Muscle of back (tissue), 3 donors: ENCODE measurements at regions not wholly inside any gene's neighbourhood (a gene's known extent, or its start where the extent isn't known, plus 50 kb on each side); places are given as distances from the start of the nearest gene placed in this dataset.

Source experiments
- DNase-seq, 3 donors: peaks; one replicate each; pipeline versions ENCODE4 v3.0.0 to v3.0.0-alpha.2; 2013

DNA sequence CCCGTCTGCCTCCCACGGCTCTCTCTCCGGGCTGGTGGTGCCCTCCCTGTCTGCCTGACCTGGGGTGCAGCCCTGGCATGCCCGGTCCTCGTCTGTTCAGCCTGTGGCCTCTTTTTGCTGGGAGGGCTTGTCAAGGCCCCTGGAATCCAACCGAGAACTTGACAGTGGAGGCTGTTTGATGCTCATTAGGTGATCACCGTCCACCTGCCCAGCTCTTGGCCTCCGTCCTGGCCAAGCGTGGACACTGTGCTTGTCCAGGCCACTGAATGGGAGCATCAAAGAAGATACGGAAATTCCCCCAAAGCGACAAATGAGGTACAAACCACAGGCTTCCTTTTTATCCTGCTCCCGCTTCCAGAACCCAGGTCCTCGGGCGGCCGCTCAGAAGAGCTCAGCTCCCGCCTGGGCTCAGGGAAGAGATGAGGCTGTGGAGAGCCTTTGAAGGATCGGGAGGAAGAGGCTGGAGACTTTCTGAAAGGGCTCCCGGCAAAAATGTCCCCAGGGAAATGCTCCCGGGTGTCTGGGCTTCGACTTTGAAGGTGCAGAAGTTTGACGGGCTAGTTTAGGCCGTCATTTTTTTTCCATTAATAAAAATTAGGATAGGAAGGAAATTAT lies 1273.9 kb downstream of the BRD1 start:
- DNase-seq, result no peak

DNA sequence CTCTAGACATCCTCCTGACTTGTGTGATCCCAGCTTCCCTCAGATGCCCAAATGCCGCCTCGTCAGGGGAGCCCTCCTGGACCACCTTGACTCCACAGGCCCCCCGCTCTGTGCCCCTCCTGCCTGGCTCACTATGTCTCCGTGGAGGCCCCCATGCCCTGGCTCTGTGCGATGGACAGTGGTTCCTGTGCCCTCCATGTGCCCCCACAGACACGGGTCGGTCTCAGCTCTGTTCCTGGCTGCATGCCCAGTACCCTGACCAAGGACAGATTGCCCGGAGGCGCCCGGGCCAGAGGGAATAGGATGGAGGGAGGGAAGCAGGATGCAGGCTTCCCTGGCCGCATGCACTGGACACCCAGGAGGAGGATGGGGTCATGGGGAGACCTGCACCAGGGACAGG lies 1274.6 kb downstream of the BRD1 start:
- no peak for DNase-seq

DNA sequence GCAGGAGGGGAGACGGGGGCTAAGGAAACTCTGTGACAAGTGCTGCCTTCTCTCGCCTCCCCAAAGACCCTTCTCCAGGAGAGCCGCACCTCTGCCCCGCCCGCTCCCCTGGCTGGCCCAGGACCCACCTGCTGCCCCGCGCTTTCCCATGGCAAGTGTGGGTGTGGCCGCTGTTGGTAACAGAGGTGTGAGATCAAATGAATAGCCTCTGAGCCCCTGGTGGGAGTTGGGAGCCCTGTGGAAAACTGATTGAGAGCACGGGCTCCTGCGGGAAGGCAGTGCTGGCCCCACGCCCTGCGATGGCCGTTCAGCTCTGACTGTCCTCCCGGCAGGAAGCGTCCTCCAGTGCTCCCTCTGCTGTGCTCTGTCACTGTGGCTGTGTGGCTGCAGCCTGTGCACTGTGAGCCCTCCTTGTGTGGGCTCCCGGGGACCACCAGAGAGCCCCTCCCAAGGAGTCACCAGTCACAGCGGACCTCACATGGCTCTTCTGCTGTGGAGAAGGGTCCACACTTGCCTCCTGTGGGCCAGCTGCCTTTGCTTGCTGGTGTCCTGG lies 1275.9 kb downstream of the BRD1 start:
- no peak for DNase-seq

DNA sequence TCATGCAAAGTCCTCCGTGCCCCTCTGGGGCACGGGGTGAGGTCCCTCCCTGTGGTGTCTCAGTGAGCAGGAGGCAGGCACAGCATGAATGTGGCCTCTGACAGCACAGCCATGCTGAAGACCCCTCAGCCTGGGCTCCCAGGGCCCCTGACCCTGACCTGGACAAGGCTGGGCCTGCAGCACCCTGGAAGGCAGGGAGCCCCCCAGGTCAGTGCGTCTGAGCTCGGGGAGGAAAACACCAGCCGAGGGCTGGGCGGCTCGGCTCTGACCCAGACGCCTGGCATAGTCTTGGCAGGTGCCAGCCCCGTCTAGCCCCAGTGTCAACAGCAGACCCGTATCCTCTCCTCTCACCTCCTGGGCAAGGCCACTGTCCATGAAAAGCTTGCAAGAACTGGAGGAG lies 1276.6 kb downstream of the BRD1 start:
- no peak for DNase-seq

DNA sequence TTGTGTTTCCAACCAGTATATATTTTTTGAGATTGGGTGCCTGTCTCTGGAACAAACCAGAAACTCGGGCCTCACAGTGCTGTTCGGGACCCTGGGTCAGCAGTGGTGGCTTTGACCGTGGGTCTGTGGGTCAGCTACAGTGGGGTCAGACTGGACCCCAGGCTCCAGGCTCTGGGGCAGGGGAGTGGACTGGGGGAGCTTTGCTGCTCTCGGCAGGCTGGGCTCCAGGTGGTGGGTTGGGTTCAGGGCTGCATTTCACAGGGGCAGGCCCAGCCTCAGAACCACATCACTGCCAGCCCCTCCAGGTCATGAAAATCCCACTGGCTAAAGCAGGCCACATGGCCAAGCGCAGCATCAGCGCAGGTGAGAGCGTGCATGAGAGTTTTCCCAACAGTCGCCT lies 1279.3 kb downstream of the BRD1 start:
- DNase-seq, result no peak

DNA sequence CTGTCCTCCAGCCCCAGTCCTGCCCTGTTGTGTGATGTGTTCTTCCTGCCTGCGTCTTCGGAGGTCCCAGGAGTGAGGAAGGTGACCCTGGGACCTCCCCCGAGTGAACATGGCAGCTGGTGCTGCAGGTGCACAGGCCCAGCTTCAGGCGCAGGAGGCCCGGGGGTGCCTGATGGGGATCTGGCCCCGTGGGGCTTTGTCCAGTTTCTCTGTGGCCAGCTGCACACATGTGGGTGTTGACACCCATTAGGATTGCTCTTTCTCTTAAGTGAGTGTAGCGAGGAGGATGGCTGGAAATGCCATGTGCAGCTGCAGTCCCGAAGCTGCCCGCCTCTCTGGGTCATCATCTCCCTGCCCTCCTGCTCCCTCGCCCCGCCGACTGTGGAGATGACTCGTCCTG lies 1279.7 kb downstream of the BRD1 start:
- no peak for DNase-seq

DNA sequence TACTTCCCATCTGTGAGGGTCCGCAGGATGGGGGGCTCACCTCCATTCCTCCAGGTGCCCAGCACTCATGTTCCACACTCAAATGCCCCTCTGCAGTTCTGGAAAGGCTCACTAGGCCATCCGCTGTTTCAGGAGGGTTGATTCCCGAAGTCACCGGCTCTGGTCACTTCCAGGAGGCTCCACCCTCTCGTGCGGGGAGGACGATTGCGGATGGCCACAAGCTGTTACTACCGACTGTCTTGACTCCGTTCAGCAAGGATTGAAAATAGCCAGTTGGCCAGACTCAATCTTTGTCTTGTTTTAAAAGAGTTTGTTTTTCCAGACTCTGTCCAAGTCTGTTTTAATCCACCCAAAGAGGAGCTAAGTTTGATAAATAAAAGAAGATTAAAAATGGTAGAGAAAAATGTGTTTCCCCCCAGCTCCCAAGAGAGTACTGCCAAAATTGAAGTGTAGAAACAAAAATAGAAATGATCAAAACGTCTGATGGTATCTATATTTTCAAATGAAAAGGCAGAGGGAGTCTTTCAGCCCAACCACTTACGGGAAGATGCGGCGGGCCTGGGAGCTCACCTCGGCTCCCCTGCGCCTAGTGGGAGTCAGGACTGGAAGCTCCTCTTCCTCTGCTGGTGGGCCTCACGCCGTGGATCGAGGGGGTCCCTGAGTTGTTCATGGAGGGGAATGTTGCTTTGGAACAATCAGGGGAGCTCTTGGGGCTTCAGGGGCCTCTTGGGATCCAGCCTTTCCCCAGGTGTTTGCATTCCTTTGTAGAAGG lies 1280.8 kb downstream of the BRD1 start:
- no peak for DNase-seq

DNA sequence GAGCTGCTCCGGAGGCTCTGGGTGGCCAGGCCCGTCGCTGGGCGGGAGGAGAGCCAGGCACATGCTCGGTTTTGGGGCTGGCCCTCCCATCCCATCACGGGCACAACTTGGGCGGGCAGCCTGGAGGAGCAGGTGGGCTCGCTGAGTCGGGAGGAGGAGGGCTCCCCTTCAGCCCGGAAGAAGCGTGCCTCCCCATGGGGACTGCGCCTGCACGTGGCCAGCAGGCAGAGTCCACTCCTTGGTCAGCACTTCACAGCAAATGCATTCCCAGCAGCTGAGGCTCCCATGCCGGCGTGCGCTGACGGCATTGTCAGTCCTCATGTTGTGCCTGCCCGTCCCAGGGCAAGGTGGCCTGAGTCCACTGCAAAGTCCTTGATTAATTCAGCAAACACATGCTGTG lies 1281.7 kb downstream of the BRD1 start:
- DNase-seq, result no peak

DNA sequence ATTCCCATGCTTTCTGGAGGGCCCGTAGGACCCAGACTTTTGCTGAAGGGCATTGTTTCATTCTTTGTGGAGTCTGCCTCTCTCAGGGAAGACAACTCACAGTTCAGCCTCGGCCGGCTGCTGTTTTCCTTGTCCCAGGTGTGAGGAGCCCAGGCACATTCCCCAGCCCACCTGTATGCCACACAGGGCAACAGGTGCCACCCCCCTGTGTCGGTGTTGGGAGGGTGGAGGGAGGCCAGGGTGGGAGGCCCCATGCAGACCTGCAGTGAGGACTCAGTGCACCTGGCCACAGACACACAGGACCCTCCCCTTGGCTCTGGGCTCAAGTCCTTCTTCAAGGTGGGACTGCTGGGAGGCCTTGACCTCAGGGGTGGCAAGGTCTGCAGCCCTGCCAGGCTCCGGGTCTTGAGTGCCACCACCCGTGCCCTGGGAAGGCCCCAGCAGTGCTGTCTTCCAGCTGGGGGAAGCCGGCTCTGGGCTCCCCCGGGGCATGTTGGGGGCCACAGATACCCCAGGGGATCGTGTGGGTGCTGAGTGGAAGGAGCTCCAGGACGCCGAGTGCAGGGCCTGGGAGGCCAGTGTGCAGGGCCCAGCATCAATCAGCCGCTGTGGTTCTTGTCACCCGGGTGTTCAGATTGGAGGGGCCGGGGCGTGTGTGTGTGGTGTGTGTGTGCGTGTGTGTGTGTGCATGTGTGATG lies 1286.1 kb downstream of the BRD1 start:
- DNase-seq, result no peak

DNA sequence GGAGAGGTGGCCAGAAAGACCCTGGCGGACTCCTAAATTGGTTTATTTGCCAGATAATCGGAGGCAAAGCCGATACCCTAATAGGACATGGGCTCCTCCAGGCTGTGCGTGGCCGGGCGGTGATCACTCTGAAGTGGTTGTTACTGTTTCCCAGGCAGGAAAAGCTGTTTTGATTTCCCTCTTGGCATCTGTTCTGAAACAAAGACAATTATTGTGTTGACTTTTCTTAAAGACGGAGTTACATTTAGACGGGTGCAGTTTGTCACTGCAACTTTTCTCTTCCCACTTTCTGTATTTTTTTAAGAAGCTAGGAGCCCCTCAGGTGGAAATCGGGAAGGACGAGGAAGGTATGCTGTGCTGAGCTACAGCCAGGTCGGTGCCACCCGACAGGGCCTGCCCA lies 1288.4 kb downstream of the BRD1 start:
- no peak for DNase-seq

DNA sequence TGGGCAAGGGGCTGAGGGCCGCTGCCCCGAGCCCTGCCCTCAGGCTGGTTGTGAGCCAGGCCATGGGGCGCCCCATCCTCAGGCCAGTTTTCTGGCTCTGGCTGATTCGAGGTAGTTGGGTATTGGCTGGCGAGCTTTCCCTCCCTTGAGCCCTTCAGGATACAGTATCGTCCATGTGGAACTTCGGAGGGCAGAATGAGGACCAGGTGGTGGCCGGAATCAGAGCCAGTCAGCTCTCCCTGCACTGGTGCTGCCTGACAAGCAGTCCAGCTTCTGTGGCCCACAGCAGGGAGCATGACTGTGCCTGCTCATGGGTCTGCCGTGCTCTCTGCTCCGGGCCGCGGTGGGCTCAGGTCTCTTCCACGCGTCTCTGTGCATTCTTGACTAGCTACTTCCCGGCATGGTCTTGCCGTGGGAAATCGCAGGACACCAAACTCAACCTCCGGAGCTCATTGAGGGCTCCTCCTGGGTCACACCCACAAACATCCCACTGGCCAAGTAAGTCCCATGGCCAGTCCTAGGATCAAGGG lies 1289.3 kb downstream of the BRD1 start:
- DNase-seq, result no peak

DNA sequence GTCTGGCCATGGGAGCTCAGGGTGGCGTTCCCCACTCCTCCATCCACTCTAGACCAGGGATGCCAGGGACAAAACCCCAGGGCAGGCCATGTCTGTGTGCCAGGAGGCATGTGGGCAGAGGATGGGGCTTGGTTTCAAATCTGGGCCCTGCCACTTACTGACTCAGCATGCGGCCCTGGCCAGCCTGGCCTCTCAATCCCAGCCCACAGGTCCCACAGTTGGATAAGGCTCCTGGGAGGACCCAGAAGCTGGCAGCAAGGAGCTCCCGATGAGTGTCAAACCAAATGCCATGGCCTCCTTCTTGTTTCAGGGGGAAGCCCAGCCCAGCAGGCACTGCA lies 1290.4 kb downstream of the BRD1 start:
- no peak for DNase-seq

DNA sequence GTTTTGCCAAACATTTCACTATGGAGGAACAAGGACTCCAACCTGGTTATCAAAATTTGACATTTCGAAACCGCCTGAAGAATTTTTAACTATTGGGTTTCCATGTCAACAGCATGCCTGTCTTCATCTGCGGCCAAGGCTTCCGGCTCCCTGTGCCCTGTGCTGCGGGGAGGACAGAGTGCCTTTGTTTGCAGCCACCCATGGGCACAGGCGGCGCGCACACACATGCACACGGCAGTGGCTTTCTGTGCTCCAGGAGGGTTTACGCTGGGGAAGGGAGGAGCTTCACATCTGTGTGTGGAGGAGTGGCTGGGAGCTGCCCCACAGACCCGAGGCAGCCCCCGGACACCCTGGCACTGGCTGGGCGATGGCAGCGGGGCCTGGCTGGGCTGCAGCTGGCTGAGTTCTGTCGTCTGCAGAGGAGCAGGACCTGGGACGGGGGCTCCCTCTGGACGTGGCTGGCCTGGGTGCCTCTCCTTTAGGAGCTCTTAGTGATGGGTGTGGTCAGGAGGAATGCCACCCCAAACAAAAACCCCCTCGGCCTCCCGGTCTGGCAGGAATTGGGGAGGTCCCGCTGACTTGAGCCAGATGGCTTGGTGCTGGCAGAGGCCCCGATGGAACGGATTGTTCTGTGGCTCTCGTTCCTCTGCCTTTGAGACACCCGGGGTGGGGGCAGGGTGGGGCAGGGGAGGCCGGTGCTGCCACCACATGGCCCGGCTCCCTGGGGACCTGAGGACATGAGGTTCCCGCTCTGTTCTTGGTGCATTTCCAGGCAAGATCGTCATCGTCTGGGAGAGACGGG lies 1290.9 kb downstream of the BRD1 start:
- DNase-seq, result peak in 1 of 3 donors; percentile 16

DNA sequence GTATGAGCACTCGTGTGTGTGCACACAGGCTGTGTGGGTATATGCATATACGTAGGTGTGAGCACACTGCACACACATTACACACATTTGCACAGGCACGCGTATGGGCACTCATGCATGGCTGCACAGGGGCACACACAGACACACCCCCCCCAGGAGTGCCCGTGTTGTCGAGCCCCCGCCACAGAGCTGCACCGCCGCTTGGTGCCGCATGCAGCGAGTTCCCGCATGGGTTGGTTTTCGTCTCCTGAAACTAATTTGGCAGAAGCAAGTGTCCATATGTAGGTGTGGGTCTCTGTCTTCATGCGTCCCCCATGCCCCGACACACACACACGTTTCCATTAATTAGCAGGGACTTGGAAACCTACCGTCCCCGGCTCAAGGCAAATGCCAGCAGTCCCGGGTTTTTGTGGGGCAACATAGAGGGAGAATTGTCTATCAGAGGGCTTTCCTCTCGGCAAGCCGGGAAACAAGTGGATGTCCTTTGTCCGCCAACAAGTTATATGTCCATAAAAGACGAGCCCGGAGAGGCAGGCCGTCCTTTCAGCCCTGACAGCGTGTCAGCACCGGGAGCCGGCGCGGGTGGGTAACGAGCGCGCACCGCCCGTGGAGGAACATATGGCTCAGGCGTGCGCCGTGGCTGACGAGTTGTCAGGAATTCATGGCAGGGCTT lies 1291.7 kb downstream of the BRD1 start:
- no peak for DNase-seq

DNA sequence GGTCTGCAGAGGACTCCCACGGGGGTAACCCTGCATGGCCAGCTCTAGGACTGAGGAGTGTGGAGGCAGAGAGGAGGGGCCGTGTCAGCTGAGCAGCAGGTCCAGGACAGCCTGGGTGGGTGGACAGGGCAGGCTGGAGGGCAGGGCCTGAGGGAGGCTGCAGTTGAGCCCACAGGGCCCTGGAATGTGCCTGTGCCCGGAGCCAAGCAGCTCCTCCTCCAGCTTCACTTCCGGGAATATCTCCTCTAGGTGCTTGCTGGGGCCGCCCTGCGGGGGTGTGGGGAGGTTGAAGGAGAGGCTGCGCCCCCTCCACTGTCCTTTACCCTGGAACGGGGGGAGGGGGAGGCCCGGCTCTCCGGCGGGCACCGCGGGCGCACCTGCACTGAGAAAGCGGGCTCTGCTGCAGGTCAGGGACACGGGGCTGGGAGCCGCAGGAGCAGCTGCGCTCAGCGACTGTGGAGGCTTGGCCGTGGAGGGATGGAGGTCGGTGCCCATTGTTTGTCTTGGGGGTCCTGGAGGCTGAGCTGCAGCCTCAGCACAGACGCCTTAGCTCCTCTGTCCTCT lies 1293.2 kb downstream of the BRD1 start:
- no peak for DNase-seq

DNA sequence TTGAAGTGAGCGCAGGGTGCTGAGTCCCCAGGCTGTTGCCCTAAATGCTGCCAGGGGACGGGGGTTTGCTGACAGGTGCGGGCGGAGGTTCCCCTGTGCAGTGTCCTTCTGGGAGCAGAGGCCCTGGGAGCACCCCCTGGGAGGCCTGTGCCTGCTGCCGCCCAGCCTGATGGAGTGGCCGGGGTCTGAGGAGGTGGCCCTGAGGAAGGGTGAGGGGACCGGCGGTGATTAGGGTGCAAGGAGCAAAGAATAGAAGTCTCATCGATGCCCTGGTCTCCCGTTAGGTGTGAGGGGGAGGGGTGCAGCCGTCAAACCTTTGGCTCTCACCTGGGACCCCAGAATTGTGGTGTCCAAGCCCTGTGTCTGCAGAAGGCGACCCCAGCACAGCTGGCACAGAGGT lies 1294.7 kb downstream of the BRD1 start:
- DNase-seq, result no peak

DNA sequence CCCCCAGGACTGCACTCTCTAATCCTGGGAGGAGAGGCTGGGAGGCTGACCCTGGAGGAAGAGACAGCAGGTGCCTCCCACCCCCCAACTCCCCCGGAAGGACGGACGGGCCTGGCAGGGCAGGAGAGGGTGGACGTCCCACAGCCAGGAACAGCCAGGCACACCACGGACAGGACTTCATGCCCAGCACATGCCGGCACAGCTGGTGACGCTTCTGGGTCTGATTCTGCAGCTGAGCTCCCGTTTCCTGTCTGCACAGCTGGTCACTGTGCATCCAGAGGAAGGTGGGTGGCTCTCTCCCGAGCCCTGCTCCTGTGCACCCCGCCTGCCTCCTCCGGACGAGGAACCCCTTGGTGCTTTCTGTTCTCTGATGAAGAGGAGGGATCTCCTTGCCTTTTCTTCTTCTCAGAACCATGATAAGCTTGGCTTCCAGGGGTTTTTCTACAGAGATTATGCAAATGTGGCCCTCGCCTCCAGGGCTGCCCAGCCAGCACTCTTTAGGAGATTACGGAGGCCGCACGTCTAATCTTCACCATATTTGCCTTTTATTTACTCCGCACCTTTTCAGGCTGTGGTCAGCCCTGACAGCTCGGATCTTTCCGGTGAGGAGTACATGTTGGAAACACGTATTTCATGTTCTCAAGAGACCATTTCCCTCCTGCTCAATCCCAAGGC lies 1295.8 kb downstream of the BRD1 start:
- peak in 1 of 3 donors; percentile 9 for DNase-seq

DNA sequence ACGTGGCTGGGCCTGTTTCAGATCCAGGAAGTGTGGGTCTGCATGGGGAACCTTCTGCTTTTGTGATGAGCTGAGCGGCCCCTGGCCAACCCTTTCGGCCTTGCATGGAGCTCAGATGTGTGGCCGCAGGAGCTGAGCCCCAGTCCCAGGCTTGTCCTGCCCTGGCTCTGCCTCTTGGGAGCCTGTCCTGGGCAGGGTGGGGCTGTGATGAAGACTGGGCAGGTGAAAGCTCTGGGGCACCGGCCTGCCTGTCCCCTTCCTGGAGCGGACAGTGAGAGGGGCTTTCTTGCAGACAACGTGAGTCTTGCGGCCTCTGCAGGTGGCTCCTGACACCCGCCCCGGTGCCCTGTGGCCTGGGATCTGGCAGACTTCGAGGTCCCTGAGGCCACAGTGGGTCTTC lies 1296.6 kb downstream of the BRD1 start:
- DNase-seq, result no peak

DNA sequence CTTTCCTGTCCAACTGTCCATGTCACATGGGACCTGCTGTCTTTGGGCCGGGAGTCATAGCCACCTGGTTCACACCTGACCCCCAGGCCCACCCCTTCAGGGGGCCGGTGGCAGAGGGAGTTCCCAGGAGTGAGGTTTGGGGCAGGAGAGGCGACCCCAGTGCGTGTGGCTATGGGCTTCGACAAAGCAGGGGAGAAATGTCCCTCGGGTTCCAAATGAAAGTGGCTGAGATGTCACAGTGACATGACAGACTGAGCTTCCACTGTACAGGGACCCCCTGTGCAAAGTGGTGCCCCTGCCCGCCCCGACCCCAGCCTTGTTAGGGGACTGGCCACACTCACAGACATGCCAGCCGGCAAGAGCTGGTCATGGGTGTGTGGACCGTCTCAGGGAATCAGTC lies 1297.0 kb downstream of the BRD1 start:
- no peak for DNase-seq

DNA sequence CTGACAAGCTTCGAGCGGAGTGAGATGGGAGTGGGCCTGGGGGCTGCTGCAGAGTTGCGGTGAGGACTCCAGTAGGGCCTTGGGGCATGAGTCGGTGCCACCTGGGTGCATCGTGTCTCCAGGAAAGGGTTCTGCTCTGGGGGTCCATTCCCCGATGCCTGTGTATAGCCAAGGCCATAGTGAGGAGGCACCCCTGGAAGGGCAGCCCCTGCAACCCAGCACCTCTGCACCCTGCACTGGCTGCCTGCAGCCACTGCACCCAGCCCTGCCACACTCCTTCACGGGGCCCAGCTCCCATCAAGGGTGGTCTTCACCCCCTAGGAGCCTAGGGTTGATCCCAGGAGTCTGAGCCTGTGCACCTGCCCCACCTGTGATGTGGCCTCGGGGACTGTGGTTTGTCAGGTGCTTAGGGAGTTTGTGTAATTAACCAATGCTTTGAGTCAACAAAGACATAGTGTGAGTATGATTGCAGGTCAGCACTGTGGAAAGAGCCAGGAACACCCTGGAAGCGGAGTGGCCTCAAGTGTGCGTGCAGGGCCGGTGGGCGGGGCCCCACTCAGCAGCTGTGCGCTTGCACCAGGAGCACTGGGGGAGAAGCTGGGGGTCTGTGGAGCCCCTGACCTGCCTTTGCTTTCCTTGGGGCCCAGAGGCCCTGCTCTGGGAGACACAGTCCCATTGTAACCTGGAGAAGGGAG lies 1299.3 kb downstream of the BRD1 start:
- DNase-seq, result no peak
